Stimulated activated CD4-positive, alpha-beta T cell treated with anti-CD3 and anti-CD28 coated beads, Interleukin-15, amount 100 ng/mL, for 24 hours (primary cell): ENCODE measurements at regions not wholly inside any gene's neighbourhood (a gene's known extent, or its start where the extent isn't known, plus 50 kb on each side); places are given as distances from the start of the nearest gene placed in this dataset.

Experiments used
- DNase-seq: peaks from one replicate; pipeline ENCODE4 v3.0.0-alpha.2; 2020

GRCh38 chr11:15779518-15779917, 576.8 kb downstream of the SOX6 start:
- DNase-seq, result no peak

GRCh38 chr11:15780382-15780781, 576.0 kb downstream of the SOX6 start:
- no peak for DNase-seq

GRCh38 chr11:15780837-15781236, 575.5 kb downstream of the SOX6 start:
- DNase-seq, result no peak

GRCh38 chr11:15783619-15784018, 572.7 kb downstream of the SOX6 start:
- DNase-seq, result no peak

DNA sequence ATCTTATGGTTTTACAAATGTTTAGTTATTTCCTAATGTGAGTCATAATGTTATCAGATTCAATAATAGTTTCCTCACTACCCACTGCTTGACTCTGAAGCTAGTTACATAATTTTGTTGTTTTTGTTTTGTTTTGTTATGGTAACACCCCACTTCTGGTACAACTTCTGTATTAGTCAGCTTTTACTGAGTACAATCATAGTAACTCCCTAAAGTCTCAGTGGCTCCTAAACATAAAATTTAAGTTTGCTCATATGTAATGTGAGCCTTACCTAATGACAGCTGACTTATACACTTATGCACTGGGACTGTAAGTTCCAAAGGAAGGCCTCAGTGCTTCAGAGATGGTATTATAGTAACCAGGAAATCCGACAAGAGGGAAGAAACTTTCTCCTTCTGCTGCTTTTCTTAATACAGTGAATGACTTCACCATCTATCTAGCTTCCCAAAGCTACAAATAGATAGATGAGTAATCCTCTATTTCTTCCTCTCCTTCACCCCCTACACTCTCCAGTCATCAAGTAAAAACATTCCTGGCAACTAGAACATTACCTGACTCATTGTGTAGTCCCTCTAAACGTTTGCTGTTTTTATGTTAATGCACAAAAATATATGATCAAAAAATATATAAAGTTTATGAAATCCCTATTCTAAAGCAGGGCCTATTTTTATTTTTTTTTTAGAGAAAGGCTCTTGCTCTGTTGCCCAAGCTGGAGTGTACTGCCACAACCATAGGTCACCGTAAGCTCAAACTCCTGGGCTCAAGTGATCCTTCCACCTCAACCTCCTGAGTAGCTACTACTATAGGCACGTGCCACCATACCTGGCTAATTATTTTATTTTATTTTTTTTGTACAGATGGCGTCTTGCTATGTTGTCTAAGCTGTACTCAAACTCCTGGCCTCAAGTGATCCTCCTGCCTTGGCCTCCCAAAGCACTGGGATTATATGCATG, 563.0 kb downstream of the SOX6 start:
- no peak for DNase-seq

DNA sequence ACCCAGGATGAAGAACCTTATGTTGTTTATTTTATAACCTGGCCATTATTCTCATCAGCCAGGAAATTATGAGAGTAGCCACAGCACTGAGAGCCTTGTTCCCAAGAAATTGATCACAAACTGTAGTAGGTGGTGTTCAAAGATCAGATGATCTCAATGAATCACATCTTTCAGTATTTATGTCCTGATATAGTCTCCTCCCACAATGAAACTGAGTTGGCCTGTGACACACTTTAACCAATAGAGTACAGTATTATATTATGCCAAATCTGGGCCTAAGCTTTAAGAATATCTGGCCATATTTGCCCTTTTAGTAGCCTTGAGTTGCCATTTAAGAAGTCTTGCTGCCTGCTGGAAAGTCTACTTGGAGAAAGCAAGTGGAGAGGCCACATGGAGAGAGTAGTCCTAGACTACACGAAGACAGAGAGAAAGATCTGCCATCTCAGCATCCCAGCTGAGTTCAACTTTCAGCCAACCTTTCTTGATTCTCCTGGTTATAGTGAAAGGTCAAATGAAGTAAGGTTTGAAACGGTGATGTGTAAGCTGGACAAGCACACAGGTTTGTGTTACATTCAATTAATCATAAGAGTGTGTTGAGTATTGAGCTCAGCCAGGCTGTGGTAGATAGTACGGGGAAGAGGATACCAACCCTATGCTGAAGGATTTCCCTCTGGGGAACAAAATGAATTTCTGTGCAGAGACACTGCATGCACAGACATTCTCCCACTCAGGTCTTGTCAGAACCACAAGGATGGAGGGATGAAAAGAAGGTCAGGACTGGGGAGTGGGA, 561.8 kb downstream of the SOX6 start:
- DNase-seq, result no peak

GRCh38 chr11:15795378-15795777, 561.0 kb downstream of the SOX6 start:
- DNase-seq, result no peak

DNA sequence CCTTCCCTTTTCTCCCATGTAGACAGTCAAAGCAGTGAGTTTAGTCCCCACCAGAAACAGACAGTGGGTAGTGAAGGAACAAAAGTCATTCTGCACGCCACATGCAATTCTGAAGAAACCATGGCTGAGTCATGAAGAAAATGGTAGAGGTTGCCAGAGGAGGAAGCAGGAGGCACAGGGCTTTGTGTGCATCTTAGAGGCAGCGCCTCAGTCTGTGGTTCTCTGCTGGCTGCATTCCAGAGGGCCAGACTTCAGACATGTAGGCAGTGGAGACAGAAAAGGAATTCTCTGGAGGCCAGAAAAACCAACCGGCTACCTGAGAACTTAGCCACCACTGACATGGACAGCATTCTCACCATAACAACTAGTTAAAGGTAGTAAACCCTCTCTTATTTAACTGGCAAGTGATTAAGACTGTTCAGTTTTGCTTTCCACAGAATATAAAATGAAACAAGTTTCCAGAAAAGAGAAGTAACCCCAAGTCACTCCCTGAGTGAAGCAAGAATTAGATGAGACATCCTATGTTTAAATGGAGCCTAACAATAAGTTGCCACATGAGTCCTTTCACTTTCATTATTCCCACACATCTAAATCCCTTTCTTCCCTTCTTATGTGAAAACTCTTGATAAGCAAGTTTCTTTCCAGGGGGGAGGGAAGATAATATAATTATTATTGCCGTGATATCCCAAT, 556.1 kb downstream of the SOX6 start:
- peak; percentile 22 for DNase-seq

GRCh38 chr11:15801126-15801525, 555.2 kb downstream of the SOX6 start:
- DNase-seq, result peak; percentile 16

DNA sequence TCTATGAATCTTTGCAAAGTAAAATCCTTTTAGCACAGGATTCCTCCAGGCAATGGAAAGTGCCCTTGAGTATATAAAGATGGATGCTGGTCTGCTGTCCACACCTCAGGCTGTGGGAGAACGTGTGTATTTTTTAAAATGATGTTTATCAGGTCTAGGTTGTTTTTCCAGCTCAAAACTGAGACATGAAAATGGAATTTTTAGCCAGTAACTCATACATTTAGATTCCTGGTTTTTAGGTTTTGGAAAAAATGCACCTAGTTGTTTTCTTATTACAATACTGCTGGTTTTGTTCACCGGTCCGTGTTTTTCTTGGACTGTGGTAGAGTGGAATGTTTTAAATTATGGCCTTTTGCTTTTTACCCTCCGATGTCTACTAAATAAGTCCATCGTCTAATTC, 554.7 kb downstream of the SOX6 start:
- no peak for DNase-seq

DNA sequence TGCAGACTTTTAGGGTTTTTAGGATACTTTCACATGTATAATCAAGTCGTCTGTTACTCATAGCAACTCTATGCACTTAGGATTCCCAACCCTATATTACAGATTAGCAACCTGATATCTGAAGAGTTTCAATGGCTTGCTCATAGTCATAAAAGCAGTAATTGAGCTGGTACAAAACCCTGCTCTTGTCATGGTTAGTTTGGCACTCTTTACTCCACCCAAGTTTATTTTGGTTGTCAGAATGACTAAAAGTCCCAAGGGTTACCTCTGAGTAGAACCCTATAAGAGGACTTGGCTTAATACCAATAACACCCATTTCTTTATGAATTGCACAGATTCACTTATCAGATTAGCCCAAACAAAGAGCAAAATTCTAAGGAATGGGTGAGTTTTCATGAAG, 550.6 kb downstream of the SOX6 start:
- no peak for DNase-seq

- no peak for DNase-seq
Observed at GRCh38 chr11:15806217-15806616, 550.1 kb downstream of the SOX6 start.

- no peak for DNase-seq
Observed at GRCh38 chr11:15807827-15808226, 548.5 kb downstream of the SOX6 start.

- no peak for DNase-seq
Observed at GRCh38 chr11:15810082-15810481, 546.3 kb downstream of the SOX6 start.

DNA sequence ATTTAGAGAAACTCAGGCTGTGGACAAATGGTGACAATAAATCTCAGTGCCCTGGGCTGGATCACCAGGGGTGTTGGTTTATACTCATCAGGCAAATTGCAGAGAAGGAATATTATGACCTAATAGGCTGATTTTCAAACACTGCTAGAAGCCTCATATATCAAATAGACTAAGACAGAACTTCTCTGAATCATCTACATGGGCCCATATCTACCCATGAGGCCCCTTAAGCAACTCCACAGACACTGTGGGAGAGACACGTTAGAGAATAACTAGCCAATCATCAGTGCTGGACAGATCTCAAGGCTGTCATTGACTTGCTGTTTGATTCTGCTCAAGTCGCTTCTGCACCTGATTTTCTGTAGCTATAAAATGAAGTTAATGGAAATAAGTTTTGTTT, 545.8 kb downstream of the SOX6 start:
- DNase-seq, result no peak

- no peak for DNase-seq
Observed at GRCh38 chr11:15815246-15816195, 540.8 kb downstream of the SOX6 start.

DNA sequence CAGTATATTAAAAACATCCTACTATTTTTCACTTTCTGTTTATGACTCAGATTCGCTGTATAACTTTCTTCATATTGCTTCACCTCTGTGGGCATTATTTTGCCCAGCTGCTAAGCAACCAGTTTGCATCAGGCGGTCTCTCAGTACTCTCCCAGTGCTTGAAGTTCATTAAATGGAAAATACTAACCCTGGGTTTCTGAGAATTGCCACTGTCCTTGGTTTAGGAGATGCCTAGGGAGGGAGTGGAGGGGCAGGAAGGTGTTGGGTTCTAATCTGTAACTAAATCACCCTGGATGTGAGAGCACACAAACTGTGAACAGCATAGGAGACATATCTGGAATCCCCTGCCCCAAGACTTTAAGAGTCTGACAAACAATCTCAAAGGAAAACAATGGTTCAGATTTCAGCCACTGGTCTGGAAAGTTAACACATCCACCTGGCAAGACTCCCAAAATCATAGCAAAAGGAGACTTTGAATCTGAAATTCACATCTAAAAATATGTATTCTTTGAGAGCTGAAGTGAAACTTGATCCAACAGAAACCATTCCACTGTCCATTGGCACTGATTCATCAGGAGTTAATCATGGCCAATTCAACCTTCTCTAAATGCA, 540.0 kb downstream of the SOX6 start:
- peak; percentile 30 for DNase-seq

- no peak for DNase-seq
Observed at GRCh38 chr11:15817001-15817400, 539.3 kb downstream of the SOX6 start.

- DNase-seq, result peak; percentile 16
Observed at GRCh38 chr11:15818132-15818842, 538.1 kb downstream of the SOX6 start.

DNA sequence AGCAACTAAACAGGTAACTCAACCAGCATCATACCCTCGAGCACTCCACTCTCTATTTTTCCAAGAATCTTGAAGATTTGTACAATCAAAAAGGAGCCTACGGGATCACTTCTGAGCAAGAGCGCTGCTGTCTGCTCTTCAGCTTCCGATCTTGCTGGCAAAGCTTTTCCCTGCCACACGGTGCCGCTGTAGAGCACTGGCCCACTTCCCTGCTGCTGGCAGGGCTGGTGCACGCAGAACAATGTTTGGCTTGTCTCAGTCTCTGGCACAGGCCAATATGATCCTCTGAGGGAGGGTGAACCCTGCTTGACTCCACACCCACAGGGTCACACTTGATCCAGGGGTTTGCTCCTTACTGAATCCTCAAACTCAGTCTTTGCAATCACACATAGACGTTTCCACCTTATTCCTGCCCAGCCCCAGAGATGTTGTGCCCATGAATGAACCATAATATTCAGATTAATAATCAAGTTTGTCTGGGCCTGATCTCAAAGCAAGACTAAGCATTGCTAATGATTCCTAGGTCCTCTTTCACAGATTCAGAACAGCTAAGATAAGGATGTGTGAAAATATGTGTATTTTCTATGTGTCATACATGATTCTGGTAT, 536.6 kb downstream of the SOX6 start:
- peak; percentile 63 for DNase-seq

- no peak for DNase-seq
Observed at GRCh38 chr11:15821451-15821850, 534.9 kb downstream of the SOX6 start.
